SK-N-MC (cell line): ENCODE measurements at regions not wholly inside any gene's neighbourhood (a gene's known extent, or its start where the extent isn't known, plus 50 kb on each side); places are given as distances from the start of the nearest gene placed in this dataset.

ENCODE experiments used
- DNase-seq: peaks from one replicate; pipeline ENCODE4 v3.0.0-alpha.2; 2011; ENCODE audit warnings: low read depth, low spot score
- H3K27ac ChIP-seq: fragments of 200-600 bp; sonication (generic); 2 replicates; pipeline ENCODE4 v1.5.1; 2016; ENCODE audit warnings: mixed run types
- H3K36me3 ChIP-seq: fragments of 200-600 bp; sonication (generic); 2 replicates; pipeline ENCODE4 v1.6.1; 2017; ENCODE audit warnings: antibody characterized with exemption, low read length, mixed read lengths; ENCODE audit not compliant: insufficient read depth
- H3K4me3 ChIP-seq: fragments of 200-600 bp; sonication (generic); 2 replicates; pipeline ENCODE4 v1.5.1; 2016
- H3K9ac ChIP-seq: fragments of 200-600 bp; sonication (generic); 2 replicates; pipeline ENCODE4 v1.8.0; 2017; ENCODE audit warnings: mixed run types, mixed read lengths; ENCODE audit not compliant: insufficient read length
- H3K9me3 ChIP-seq: fragments of 200-600 bp; sonication (generic); 2 replicates; pipeline ENCODE4 v1.6.1; 2017; ENCODE audit warnings: low read depth, mild to moderate bottlenecking, antibody characterized with exemption, low read length, moderate library complexity, mixed read lengths
- EZH2 ChIP-seq: fragments of 200-600 bp; sonication (generic); IDR thresholded peaks from one replicate; pipeline ENCODE4 v1.6.1; 2017; ENCODE audit warnings: antibody characterized with exemption
- FOXP2 ChIP-seq: optimal IDR thresholded peaks from 2 replicates; pipeline ENCODE3; 2011; ENCODE audit warnings: mild to moderate bottlenecking, moderate library complexity; ENCODE audit not compliant: insufficient read depth; ENCODE audit errors: extremely low read length, control extremely low read depth
- POLR2AphosphoS5 ChIP-seq: IDR thresholded peaks from 2 replicates; pipeline ENCODE4 v1.6.1; 2012; ENCODE audit warnings: mild to moderate bottlenecking, low read depth, low read length, borderline replicate concordance

DNA sequence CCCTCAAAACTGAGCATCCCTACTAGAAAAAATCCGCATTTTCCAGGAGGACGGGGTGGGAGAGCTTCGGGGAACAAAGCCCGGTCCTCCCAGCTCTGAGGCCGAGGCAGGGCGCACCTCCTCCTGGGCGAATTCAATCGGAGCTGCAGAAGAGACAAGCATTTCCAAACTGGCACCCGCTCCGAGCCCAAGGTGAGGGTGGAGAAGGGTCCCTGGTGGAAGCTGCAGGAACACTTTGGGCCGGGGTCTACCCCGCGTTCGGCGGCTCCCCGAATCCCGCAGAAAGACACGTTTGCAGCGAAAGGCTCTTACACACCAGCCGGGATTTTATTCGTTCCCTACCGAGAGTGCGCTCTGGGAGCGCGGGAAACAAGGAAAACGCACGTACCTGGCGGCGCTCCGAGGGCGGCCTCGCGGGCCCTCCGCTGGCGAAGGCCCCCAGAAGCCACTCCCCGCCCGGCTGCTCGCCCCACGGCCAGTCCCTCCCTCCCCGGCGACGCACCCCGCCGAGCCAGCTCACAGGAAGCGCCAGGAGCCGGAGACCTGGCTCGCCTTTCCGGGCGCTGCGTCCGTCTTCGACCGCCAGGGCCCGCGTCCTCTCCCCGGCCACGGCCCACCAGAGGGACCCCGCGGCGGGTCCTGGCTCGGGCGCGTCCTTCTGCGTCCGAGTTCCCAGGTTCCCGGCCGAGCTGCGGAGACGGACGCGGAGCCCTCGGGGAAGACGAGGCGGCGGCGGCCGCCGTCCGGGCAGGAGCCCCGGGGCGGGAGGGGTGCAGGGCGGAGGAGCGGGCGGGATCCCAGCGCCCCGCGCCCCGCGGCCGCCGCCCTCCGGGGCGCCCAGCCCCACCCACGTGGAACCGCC, 49.8 kb upstream of the BAHCC1 start:
- Histone ChIP-seq H3K4me3 (peak overlapping the region; percentile 99), H3K9ac (peak overlapping the region; percentile 98), H3K27ac (peak overlapping the region; percentile 97), H3K9me3 (no peaks in the 10 kb centered on the region), H3K36me3 (peaks cover 3% of the 10 kb centered on the region; the same call in 1 of the 2 replicates)
- TF ChIP-seq EZH2 (no peak), FOXP2 (no peak), POLR2AphosphoS5 (0 out of 2 replicates have a peak, but pooled peaks have one; percentile 49)
- DNase-seq = no peak
